Thyroid gland (tissue), 4 donors: ENCODE measurements at regions not wholly inside any gene's neighbourhood (a gene's known extent, or its start where the extent isn't known, plus 50 kb on each side); places are given as distances from the start of the nearest gene placed in this dataset.

ENCODE experiments used
- DNase-seq, 2 donors: peaks; one replicate each; pipeline ENCODE4 v3.0.0-alpha.2; 2019
- H3K27ac ChIP-seq, 3 donors: fragments of 200-600 bp; sonication (generic); 1 replicate in 2 of 3; 2 replicates in 1 of 3; pipeline ENCODE4 v1.5.1; 2016 to 2019; ENCODE audit warnings: mild to moderate bottlenecking in 1 of 3, moderate library complexity in 1 of 3
- H3K27me3 ChIP-seq: fragments of 200-600 bp; sonication (generic); one replicate; pipeline ENCODE4 v1.5.1; 2019
- H3K36me3 ChIP-seq, 2 donors: fragments of 200-600 bp; sonication (generic); one replicate each; pipeline ENCODE4 v1.5.1; 2016 to 2019
- H3K4me1 ChIP-seq, 2 donors: fragments of 200-600 bp; sonication (generic); one replicate each; pipeline ENCODE4 v1.5.1; 2017 to 2019
- H3K4me3 ChIP-seq, 3 donors: fragments of 200-600 bp; sonication (generic); replicated peaks in 1 of 3; 1 replicate in 2 of 3; 2 replicates in 1 of 3; pipeline ENCODE4 v1.5.1; 2016; ENCODE audit warnings: mild to moderate bottlenecking in 1 of 3
- H3K9me3 ChIP-seq: fragments of 200-600 bp; sonication (generic); one replicate; pipeline ENCODE4 v1.5.1; 2017
- POLR2A ChIP-seq, 2 donors: fragments of 450-650 bp; IDR thresholded peaks; one replicate each; pipeline ENCODE4 v1.6.1; 2017; ENCODE audit warnings: antibody characterized with exemption in 2 of 2, mild to moderate bottlenecking in 2 of 2, moderate library complexity in 1 of 2
- WGBS, 2 donors: methylation state at CpG; one replicate each; pipeline ENCODE4 v1.1.5; 2017; 5-methylcytosine and 5-hydroxymethylcytosine counted together
- intact Hi-C: fragments of 100-400 bp; cut with DNase I; formaldehyde crosslinking; loops from one replicate; pipeline ENCODE4 v1.15.1; 2023
- TF ChIP-seq, protein P1 (sequence below), 6 experiments: fragments of 200-600 bp in 3 of 6; fragments of 450-650 bp in 3 of 6; sonication (generic) in 3 of 6; IDR thresholded peaks; one replicate each; pipeline ENCODE4 v1.5.1; 2016 to 2019; ENCODE audit warnings: antibody characterized with exemption in 6 of 6, mild to moderate bottlenecking in 2 of 6, inconsistent platforms in 1 of 6, moderate library complexity in 1 of 6

DNA sequence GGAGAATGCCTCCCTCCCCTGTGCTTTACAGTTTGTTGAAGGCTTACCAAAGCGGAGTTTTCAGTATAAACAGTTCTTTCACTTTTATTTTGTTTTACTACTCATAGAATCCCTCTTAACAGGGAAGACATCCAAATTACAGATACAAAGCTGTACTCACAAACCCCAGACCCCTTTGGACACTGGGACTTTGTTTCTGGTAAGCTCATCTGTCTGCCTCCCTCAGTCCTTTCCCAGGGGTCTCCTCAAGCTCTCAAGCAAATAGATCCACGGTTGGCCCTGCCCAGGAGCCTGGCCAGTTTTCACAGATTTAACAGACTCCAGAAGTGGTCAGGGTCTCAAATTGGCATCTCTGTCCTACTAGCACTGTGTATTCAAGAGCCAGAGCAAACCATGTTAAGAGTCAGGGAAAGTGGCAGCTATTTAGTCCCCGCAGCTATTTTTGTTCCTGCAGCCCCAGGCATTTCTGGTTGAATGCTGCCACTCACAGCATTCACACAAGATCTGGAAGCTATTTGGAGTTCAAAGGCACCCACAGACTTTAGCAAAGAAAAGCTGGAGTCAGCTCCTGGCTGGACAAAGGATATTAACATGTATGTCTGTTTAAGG lies 54.2 kb downstream of the TMEM100 start:
- WGBS, 2 donors, result 34 to 38% methylated on average over 3 of the region's 3 CpGs
- Histone ChIP-seq H3K4me1 (peaks cover 0 to 12% of the 10 kb centered on the region in 2 donors), H3K27me3 (no peaks in the 10 kb centered on the region), H3K4me3 (no peak overlapping the region), H3K9me3 (no peaks in the 10 kb centered on the region), H3K36me3 (no peaks in the 10 kb centered on the region), H3K27ac (no peak overlapping the region)
- no peak for TF ChIP-seq POLR2A (IDR thresholded peaks at IDR 0.05)
- TF ChIP-seq, protein P1, sequence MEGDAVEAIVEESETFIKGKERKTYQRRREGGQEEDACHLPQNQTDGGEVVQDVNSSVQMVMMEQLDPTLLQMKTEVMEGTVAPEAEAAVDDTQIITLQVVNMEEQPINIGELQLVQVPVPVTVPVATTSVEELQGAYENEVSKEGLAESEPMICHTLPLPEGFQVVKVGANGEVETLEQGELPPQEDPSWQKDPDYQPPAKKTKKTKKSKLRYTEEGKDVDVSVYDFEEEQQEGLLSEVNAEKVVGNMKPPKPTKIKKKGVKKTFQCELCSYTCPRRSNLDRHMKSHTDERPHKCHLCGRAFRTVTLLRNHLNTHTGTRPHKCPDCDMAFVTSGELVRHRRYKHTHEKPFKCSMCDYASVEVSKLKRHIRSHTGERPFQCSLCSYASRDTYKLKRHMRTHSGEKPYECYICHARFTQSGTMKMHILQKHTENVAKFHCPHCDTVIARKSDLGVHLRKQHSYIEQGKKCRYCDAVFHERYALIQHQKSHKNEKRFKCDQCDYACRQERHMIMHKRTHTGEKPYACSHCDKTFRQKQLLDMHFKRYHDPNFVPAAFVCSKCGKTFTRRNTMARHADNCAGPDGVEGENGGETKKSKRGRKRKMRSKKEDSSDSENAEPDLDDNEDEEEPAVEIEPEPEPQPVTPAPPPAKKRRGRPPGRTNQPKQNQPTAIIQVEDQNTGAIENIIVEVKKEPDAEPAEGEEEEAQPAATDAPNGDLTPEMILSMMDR (IDR thresholded peaks at IDR 0.05), result no peak
- DNase-seq, result peak in 1 of 2 donors; percentile 10
- intact Hi-C loops, result no loop called here

DNA sequence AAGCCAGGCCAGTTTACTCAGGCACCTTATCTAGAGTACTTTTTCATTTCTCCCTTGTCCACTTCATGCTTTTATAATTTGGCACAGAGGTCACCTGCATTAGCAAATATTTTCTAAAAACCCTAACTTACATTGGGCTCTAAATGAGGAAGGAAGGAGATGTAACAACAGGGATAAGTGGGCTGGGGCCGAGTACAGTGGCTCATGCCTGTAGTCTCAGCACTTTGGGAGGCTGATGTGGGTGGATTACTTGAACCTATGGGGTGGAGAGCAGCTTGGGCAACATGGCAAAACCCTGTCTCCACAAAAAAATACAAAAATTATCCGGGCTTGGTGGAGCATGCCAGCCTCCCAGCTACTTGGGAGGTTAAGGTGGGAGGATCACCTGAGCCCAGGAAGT lies 55.9 kb downstream of the TMEM100 start:
- TF ChIP-seq POLR2A (IDR thresholded peaks at IDR 0.05), result no peak
- TF ChIP-seq, protein P1 (IDR thresholded peaks at IDR 0.05), result no peak
- intact Hi-C loops, result no loop called here
- DNase-seq, result no peak
- H3K9me3 ChIP-seq, result no peaks in the 10 kb centered on the region
- H3K4me1 ChIP-seq, result peaks cover 0 to 12% of the 10 kb centered on the region in 2 donors
- WGBS, 2 donors, result 78 to 80% methylated on average over 2 of the region's 2 CpGs
- no peaks in the 10 kb centered on the region for H3K27me3 ChIP-seq
- H3K27ac ChIP-seq, result no peak overlapping the region
- no peak overlapping the region for H3K4me3 ChIP-seq
- no peaks in the 10 kb centered on the region for H3K36me3 ChIP-seq

DNA sequence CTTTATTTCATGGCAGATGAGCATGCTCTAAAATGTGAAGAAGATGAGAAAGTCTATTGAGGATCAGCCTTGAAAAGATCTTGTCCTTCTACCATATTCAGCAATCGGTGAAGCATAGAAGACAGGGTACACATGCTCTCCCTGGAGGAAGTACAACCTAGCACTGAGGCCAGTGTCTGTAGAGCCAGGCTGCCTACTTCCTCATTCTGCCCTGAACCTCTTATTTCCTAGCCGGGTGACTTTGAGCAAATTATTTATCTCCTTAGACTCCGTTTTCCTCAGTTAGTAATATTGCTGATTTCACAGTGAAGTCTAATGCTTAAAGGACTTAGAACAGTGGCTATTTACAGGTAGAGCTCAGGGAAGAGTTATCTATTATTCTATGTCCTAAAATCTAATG lies 58.4 kb downstream of the TMEM100 start:
- DNase-seq, result no peak
- Histone ChIP-seq H3K36me3 (no peaks in the 10 kb centered on the region), H3K9me3 (no peaks in the 10 kb centered on the region), H3K27ac (no peak overlapping the region), H3K4me3 (no peak overlapping the region), H3K27me3 (no peaks in the 10 kb centered on the region), H3K4me1 (peaks cover 0 to 12% of the 10 kb centered on the region in 2 donors)
- 72 to 81% methylated on average over 3 of the region's 3 CpGs for WGBS, 2 donors
- TF ChIP-seq, protein P1 (IDR thresholded peaks at IDR 0.05), result no peak
- no peak for TF ChIP-seq POLR2A (IDR thresholded peaks at IDR 0.05)
- intact Hi-C loops, result no loop called here

DNA sequence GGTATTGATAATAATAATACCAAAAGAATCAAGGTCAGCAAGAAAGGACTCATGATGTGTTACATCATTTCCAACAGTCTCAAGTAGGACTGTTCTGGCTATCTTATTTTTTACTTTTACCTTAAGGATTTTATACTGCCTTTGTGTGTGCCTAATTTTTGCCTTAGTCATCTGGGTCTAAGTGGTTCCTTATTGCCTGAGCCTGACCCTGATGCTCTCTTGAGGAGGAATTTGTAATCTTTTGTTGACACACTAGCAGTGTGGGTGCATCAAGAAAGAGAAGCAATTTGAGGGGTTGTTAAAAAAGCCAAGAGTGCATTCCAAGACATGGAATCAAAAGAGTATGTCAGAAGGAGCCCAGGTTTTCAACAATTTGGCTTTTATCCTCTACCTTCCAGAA lies 59.3 kb downstream of the TMEM100 start:
- H3K27ac ChIP-seq, result no peak overlapping the region
- no peak for DNase-seq
- no peaks in the 10 kb centered on the region for H3K9me3 ChIP-seq
- no peak for TF ChIP-seq POLR2A (IDR thresholded peaks at IDR 0.05)
- intact Hi-C loops, result no loop called here
- H3K4me1 ChIP-seq, result peaks cover 0 to 4% of the 10 kb centered on the region in 2 donors
- H3K4me3 ChIP-seq, result no peak overlapping the region
- H3K36me3 ChIP-seq, result no peaks in the 10 kb centered on the region
- no peaks in the 10 kb centered on the region for H3K27me3 ChIP-seq

DNA sequence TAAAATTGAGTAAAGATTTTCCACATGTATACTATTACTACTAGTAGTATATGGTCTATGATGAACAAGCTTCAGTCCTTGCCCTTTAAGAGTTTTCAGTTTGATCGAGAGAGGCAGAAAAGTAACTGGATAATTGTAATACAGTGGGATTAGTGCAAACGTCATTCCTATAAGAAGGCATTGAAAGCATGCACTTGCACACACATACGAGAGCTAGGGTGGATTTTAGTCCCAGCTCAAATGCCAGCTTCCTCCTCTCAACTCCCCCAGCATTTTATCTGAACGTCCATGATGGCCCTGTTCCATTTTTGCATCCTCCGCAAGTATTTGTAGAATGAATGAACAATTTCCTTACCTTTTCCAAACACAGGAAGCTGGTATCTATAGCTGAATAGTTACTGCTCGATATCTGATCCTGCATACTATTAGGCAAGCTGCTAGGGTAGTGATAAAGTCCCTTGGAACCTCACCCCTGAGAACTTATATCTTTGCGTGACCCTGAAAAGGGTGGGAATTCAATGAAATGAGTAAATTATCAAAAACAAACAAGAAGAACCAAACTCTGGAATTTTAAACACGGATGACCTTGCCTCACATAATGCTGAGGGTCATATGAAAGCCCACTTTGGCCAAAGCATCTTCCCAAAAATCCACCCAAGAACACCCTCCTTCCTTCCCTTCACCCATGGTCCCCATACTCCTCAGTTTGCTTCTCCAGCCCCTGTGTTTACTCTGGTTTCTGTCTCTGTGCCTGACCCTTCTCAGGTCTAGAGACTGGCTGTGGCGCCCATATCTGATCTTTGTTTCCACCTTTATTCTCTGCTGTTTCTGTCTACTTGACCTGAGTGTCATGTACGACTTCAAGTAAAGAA lies 60.5 kb downstream of the TMEM100 start:
- H3K27ac ChIP-seq, result no peak overlapping the region
- H3K4me3 ChIP-seq, result no peak overlapping the region
- H3K36me3 ChIP-seq, result no peaks in the 10 kb centered on the region
- H3K9me3 ChIP-seq, result no peaks in the 10 kb centered on the region
- intact Hi-C loops, result no loop called here
- no peaks in the 10 kb centered on the region for H3K27me3 ChIP-seq
- no peaks in the 10 kb centered on the region for H3K4me1 ChIP-seq
- no peak for DNase-seq
- WGBS, 2 donors, result 86 to 88% methylated on average over 10 of the region's 10 CpGs
- TF ChIP-seq, protein P1 (IDR thresholded peaks at IDR 0.05), result no peak
- TF ChIP-seq POLR2A (IDR thresholded peaks at IDR 0.05), result no peak
